ENCODE measurements at regions not wholly inside any gene's neighbourhood (a gene's known extent, or its start where the extent isn't known, plus 50 kb on each side); places are given as distances from the start of the nearest gene placed in this dataset.

DNA sequence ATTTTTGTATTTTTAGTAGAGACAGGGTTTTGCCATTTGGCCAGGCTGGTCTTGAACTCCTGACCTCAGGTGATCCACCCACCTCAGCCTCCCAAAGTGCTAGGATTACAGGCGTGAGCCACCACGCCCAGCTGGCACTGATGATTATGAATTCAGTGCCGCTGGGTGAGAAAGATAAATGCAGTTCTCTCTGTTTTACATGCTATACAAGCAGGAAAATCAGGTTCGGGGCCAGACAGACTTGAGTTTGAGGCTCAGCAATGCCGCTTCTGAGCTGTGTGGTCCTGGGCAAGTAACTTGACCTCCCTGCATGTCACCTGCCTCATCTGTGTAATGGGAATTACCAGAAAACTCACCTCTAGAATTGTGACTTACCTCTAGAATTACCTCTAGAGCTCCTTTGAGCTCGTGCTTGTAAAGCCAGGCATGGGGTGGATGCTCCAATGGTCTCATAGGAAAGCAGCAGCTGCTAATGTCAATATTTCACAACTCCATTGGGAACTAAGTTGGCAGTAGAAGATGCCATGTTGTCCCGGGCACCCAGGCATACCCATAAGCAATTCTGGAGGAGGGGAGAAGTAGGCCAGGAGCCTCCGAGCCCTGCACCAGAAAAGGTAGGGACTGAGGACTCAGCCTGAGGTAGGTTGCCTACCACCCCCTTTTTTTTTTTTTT, 119.8 kb upstream of the SLC25A33 start:
- no peak for DNase-seq (ENCODE audit: low read depth)

DNA sequence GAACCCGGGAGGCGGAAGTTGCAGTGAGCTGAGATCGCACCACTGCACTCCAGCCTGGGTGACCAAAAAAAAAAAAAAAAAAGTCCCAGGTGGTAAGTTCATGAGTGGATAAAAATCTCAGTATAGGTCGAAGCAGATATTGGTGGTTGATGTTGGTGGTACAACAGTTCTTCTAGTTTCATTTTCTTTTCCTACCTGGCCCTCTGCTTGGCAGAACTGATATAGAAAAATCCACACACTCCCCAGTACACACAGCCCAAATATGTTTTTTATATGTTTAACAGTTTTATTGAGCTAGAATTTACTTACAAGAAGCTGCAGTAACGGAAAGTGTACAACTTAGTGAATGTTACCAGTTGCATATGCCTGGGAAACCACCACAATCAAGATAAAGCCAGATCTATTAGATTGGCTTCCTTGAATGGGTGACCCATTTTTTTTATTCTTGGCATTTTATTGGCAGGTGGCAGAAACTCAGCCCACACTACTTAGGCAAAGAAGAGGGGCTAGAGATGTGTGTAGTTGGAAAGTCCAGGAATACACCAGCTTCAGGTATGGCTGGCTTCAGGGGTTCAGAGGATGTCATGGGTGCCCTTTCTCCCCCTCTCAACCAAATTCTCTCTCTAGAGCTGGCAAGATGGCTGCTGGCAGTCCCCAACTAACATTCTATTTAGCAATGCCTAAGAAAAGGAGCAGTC, 118.3 kb upstream of the SLC25A33 start:
- DNase-seq (ENCODE audit: low read depth) = no peak

GRCh38 chr1:9421533-9421873, 117.8 kb upstream of the SLC25A33 start:
- no peak for DNase-seq (ENCODE audit: low read depth)

- no peak for DNase-seq (ENCODE audit: low read depth)
Measured at GRCh38 chr1:9422321-9422720, 116.9 kb upstream of the SLC25A33 start.

- DNase-seq (ENCODE audit: low read depth) = no peak
Measured at GRCh38 chr1:9422911-9423505, 116.3 kb upstream of the SLC25A33 start.

DNA sequence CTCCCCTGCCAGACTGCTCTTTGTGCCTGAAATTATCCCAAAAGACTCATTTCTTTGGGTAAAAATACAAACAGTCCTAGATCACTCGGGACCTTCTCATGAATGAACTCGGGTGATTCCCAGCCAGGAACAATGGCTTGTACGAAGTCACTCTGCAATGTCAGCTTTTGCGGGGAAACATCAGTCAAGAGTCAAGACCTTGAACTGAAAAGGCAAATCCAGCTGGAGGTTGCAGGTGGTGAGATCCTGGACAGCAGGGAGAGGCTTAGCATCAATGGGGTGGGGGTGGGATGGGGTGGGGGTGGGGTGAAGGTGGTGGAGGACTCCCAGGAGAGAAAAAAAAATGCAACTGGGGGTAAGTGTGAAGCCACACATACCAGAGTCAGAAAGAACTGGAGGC, 115.0 kb upstream of the SLC25A33 start:
- no peak for DNase-seq (ENCODE audit: low read depth)

DNA sequence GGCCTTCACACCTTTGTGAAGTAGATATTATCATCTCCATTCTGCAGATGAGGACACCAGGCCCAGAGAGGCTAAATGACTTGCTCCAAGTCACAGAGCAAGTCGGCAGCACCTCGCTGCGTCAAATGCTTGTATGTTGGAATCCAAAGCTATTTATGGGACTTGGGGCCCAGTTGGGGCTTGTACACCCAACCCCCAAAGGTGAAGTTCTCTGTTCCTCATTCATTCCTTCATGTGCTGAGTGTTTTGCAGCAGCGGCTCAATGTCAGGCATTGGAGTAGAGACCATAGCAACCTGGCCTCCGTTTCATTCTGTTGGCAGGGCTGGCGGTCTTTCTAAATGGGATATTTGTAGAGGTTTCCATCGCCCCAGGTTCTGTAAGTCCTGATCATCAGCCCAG, 113.4 kb upstream of the SLC25A33 start:
- no peak for DNase-seq (ENCODE audit: low read depth)

- DNase-seq (ENCODE audit: low read depth) = peak; percentile 31
Measured at GRCh38 chr1:9426291-9426711, 113.0 kb upstream of the SLC25A33 start.

GRCh38 chr1:9427388-9427787, 111.9 kb upstream of the SLC25A33 start:
- no peak for DNase-seq (ENCODE audit: low read depth)

- DNase-seq (ENCODE audit: low read depth) = peak; percentile 100
Measured at GRCh38 chr1:9428601-9429341, 110.5 kb upstream of the SLC25A33 start.

DNA sequence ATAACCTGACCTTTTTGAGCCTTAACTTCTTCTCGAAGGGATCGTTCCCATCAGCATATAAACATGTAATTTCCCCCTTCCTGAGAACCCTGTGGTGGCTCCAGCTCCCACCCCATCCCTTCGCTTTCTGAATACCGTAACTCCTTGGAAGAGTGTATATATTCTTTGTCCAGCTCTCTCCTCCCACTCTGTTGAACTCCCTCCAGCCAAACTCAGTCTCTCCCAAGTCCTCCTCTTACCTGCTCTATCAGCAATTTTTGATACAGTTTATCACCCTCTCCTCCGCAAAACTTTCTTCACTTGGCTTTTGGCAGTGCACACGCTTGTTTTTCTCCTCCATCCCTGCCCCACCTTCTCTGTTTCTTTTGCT, 109.9 kb upstream of the SLC25A33 start:
- DNase-seq (ENCODE audit: low read depth) = no peak

- no peak for DNase-seq (ENCODE audit: low read depth)
Measured at GRCh38 chr1:9434247-9435152, 104.8 kb upstream of the SLC25A33 start.

- DNase-seq (ENCODE audit: low read depth) = no peak
Measured at GRCh38 chr1:9435153-9435636, 104.1 kb upstream of the SLC25A33 start.

- no peak for DNase-seq (ENCODE audit: low read depth)
Measured at GRCh38 chr1:9435854-9436640, 103.2 kb upstream of the SLC25A33 start.

DNA sequence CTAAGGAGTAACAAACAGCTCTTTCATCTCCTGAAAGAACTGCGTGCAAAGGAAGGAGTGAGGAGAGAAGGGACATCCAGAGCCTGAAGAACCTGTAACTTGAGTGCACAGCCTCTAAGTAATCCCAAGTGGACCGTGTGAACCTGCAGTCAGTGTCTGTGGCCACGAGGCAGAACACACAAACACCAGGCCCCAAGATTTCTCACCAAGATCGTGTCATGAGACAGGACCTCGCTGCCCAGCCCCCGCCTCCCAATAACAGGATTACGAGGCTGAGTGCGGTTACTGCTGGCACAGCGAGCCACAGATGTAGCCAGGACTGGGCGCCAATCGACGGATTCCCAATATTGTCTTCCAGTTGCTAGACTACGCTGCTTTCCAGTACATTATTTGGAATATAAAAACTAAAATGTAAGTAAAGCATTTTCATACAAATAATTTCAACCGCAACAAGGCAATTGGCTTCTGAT, 101.3 kb upstream of the SLC25A33 start:
- no peak for DNase-seq (ENCODE audit: low read depth)

GRCh38 chr1:9438431-9439073, 100.7 kb upstream of the SLC25A33 start:
- DNase-seq (ENCODE audit: low read depth) = no peak

GRCh38 chr1:9439074-9439761, 100.0 kb upstream of the SLC25A33 start:
- DNase-seq (ENCODE audit: low read depth) = no peak

GRCh38 chr1:9440261-9440660, 99.0 kb upstream of the SLC25A33 start:
- no peak for DNase-seq (ENCODE audit: low read depth)

- no peak for DNase-seq (ENCODE audit: low read depth)
Measured at GRCh38 chr1:9440763-9441194, 98.5 kb upstream of the SLC25A33 start.
